HCT116 (cell line): ENCODE measurements at regions not wholly inside any gene's neighbourhood (a gene's known extent, or its start where the extent isn't known, plus 50 kb on each side); places are given as distances from the start of the nearest gene placed in this dataset.

Experiments
- CTCF ChIP-seq, 3 experiments: fragments of 200-600 bp in 1 of 3; sonication (generic) in 1 of 3; IDR thresholded peaks in 2 of 3; conservative IDR thresholded peaks in 1 of 3; 2 replicates each; pipeline ENCODE4 v1.5.1; 2012 to 2017; ENCODE audit warnings: low read depth in 2 of 3, low read length in 2 of 3, antibody characterized with exemption in 1 of 3, borderline replicate concordance in 1 of 3, control low read depth in 1 of 3, mild to moderate bottlenecking in 1 of 3, mixed read lengths in 1 of 3, mixed run types in 1 of 3, moderate library complexity in 1 of 3; ENCODE audit not compliant: insufficient read depth in 1 of 3
- EGR1 ChIP-seq: IDR thresholded peaks from 2 replicates; pipeline ENCODE4 v1.6.1; 2012; ENCODE audit warnings: low read depth
- EZH2phosphoT487 ChIP-seq: fragments of 200-600 bp; IDR thresholded peaks from 2 replicates; pipeline ENCODE4 v1.6.1; 2018; ENCODE audit warnings: antibody characterized with exemption, borderline replicate concordance
- JUND ChIP-seq: IDR thresholded peaks from 2 replicates; pipeline ENCODE4 v1.6.1; 2012
- MAX ChIP-seq: IDR thresholded peaks from 2 replicates; pipeline ENCODE4 v1.6.1; 2012
- POLR2A ChIP-seq: IDR thresholded peaks from 2 replicates; pipeline ENCODE4 v1.7.0; 2011; ENCODE audit warnings: borderline replicate concordance; ENCODE audit not compliant: insufficient read depth, insufficient read length; ENCODE audit errors: extremely low read depth
- POLR2AphosphoS5 ChIP-seq: IDR thresholded peaks from 2 replicates; pipeline ENCODE4 v1.6.1; 2011; ENCODE audit warnings: mild to moderate bottlenecking, low read depth, low read length, moderate library complexity
- SRF ChIP-seq: IDR thresholded peaks from 2 replicates; pipeline ENCODE4 v1.6.1; 2012; ENCODE audit warnings: low read depth
- TF ChIP-seq, protein P1 (sequence below): IDR thresholded peaks from 2 replicates; pipeline ENCODE4 v1.6.1; 2012; ENCODE audit warnings: low read depth
- TF ChIP-seq, protein P2 (sequence below): IDR thresholded peaks from 2 replicates; pipeline ENCODE4 v1.6.1; 2011; ENCODE audit warnings: mild to moderate bottlenecking, low read length, moderate library complexity; ENCODE audit not compliant: insufficient replicate concordance; ENCODE audit errors: extremely low read depth

- TF ChIP-seq CTCF (IDR thresholded peaks at IDR 0.05 in 2 of 3, conservative IDR thresholded peaks at IDR 0.05 in 1 of 3; ENCODE audit: borderline replicate concordance in 1 of 3, insufficient read depth in 1 of 3, low read depth in 2 of 3, low read length in 2 of 3) (no peak), MAX (no peak), JUND (no peak), SRF (no peak), EGR1 (no peak), POLR2A (no peak), EZH2phosphoT487 (no peak), POLR2AphosphoS5 (no peak)
- TF ChIP-seq, protein P1, sequence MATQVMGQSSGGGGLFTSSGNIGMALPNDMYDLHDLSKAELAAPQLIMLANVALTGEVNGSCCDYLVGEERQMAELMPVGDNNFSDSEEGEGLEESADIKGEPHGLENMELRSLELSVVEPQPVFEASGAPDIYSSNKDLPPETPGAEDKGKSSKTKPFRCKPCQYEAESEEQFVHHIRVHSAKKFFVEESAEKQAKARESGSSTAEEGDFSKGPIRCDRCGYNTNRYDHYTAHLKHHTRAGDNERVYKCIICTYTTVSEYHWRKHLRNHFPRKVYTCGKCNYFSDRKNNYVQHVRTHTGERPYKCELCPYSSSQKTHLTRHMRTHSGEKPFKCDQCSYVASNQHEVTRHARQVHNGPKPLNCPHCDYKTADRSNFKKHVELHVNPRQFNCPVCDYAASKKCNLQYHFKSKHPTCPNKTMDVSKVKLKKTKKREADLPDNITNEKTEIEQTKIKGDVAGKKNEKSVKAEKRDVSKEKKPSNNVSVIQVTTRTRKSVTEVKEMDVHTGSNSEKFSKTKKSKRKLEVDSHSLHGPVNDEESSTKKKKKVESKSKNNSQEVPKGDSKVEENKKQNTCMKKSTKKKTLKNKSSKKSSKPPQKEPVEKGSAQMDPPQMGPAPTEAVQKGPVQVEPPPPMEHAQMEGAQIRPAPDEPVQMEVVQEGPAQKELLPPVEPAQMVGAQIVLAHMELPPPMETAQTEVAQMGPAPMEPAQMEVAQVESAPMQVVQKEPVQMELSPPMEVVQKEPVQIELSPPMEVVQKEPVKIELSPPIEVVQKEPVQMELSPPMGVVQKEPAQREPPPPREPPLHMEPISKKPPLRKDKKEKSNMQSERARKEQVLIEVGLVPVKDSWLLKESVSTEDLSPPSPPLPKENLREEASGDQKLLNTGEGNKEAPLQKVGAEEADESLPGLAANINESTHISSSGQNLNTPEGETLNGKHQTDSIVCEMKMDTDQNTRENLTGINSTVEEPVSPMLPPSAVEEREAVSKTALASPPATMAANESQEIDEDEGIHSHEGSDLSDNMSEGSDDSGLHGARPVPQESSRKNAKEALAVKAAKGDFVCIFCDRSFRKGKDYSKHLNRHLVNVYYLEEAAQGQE = no peak
- TF ChIP-seq, protein P2, sequence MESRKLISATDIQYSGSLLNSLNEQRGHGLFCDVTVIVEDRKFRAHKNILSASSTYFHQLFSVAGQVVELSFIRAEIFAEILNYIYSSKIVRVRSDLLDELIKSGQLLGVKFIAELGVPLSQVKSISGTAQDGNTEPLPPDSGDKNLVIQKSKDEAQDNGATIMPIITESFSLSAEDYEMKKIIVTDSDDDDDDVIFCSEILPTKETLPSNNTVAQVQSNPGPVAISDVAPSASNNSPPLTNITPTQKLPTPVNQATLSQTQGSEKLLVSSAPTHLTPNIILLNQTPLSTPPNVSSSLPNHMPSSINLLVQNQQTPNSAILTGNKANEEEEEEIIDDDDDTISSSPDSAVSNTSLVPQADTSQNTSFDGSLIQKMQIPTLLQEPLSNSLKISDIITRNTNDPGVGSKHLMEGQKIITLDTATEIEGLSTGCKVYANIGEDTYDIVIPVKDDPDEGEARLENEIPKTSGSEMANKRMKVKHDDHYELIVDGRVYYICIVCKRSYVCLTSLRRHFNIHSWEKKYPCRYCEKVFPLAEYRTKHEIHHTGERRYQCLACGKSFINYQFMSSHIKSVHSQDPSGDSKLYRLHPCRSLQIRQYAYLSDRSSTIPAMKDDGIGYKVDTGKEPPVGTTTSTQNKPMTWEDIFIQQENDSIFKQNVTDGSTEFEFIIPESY = no peak
Measured at GRCh38 chr16:60675022-60675421, 1361.2 kb downstream of the CDH8 start.
